ENCODE measurements at regions not wholly inside any gene's neighbourhood (a gene's known extent, or its start where the extent isn't known, plus 50 kb on each side); places are given as distances from the start of the nearest gene placed in this dataset.
"Not testable (repeated sequence)": the region's sequence is repeated elsewhere in the genome, so short reads cannot be mapped to it uniquely, and the experiment has no call there.

DNA sequence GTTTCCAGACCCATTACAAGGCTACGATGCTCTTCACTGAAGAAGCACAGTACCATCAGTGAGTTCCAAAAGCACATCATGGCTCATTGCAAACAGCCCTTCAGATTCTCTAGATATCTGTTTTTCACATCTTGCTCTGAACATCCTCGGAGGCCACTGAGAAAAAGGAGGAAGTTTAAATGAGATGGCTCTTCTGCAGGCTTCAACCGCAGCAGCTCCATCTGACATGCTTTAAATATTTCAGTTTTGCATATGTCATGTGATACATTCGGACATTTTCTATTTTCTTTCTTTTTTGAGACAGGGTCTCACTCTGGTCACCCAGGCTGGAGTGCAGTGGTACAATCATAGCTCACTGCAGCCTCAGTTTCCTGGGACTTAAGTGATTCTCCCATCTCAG, 396.8 kb downstream of the NPIPA8 start:
- DNase-seq (ENCODE audit: low spot score), result no peak

DNA sequence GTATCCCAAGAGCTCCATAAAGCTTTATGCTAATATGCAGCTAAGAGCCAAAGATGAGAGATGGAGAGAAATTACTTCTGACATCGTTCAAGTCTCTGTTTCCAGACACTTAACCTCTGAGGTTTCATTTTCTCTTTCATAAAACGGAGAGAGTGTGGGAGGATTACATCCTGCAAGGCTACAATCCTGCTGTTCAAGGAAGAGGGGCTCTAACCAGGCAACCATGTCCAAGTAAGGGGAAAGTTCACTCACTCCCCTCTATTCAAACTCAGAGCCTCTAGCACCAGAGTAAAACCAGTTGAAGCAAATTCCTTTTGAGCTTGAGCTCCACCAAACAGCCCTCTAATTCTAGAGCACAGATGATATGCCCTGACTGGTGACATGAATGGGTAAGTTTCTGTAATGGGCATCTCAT, 397.4 kb downstream of the NPIPA8 start:
- no peak for DNase-seq (ENCODE audit: low spot score)

DNA sequence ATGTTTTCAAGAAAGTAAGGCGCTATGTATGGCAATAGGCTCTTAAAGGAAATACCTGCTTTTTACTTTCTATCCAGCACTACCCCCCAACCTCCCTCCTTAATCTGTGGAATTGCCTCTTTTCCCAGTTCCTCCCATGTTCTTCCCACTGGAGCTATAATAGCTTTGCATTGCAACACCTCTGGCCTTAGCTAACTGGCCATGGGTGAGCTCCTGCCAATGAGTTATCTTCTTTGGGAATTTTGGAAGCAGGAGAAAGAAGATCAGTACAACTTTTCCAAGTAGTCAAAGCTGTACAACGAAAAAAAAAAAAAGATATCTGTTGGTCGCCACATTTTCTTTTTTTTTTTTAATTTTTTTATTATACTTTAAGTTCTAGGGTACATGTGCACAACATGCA, 398.0 kb downstream of the NPIPA8 start:
- DNase-seq (ENCODE audit: low spot score), result no peak

DNA sequence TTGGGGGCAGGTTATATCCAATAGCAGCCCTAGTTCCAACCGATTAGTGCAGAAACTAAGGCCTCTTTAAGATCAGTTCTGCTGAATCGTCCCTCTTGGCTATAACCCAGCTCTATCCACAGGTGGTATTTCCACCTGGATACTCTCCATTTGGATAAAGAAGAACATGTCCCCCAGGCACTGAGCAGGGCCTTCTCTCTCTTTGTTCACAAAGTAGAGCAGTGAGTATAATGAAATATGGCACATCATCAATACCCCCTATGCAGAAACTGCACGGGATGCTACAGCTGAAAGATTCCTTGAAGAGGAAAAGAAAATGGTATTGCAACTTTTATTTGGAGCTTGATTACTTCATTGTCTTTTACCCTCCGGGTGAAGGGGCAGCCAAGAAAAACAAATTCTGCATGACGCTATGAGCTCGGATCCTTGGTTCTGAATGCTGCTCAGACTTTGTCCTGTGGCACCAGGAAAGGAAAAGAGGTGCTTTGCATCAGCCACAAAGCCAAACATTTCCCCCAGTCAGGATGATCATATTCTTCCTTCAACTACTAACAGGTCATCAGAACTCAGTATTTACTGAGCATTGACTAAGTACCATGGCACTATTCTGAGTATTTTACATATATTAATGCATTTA, 399.7 kb downstream of the NPIPA8 start:
- no peak for DNase-seq (ENCODE audit: low spot score)

DNA sequence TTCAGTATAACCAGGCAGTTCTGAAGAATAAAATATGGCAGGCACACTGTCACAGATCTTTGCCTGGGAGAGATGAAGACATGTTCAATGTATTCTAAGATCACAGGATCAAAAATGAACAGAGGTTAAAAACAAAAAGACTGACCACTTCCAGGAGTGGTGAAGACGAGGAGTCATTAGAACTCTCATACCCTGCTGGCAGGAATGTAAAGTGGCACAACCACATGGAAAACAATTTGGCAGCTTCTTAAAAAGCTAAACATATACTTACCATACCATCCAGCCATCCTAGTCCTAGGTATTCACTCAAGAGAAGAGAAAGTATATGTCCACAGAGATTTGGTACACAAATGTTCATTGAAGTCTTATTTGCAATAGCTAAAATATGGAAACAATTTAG, 406.3 kb downstream of the NPIPA8 start:
- no peak for DNase-seq (ENCODE audit: low spot score)

DNA sequence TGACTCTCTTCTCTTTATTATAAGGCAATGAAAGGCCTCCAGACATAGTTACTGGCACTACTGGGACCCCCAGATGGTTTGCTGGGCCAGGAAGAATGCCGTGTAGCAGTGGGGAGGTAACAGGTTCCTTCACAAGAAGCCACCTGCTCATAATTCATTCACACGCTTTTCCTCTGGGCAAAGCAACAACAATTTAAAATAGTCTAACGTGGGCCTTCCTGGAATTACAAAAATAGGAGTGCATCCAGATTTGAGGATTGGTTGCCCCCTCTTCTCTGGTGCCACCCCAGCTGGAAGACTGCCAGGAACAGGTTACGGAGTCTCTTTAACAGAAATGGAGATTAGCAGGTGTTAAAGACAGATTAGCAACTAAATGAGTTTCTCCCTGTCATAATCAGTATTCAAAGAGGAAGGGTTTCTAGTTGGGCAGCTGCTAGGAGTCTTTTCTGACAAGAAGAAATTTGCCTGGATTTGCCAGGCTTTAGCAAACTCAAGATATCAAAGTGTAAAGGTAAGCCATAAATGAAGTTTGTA, 409.6 kb downstream of the NPIPA8 start:
- DNase-seq (ENCODE audit: low spot score), result no peak

DNA sequence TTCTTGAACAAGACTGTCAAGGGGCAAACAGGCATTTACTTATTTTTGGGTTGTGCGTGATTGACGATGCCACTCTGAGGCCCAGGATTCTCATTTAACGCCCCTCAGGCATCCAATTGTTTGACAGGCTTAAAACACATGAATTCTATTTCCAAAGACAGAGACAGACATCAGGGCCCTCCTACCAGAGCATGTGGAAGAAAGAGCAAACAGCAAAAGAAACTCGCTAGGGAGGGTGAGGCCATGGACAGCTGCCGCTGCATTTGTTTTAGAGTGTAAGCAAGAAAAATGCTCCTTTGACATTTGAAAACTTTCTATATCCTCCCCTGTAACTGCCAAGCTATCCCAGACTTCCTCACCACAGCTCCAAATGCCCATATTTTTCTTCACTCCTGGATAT, 410.1 kb downstream of the NPIPA8 start:
- DNase-seq (ENCODE audit: low spot score), result no peak

DNA sequence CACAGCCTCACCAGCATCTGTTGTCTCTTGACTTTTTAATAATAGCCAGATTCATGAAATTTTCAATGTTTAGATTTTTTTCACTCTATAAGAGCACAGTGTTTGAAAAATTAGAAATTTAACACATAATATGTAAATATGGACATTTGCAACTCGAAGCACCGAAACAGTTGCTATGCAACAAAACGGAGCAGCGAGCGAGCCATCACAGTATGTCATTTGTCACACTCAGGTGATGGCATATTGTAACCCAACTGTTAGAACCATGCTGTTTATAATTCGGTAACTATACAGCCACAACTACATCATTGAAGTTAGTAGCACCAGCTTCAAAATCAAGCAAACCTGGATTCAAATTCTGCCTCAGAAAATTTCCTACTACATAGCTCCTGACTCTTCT, 410.8 kb downstream of the NPIPA8 start:
- DNase-seq (ENCODE audit: low spot score), result no peak

DNA sequence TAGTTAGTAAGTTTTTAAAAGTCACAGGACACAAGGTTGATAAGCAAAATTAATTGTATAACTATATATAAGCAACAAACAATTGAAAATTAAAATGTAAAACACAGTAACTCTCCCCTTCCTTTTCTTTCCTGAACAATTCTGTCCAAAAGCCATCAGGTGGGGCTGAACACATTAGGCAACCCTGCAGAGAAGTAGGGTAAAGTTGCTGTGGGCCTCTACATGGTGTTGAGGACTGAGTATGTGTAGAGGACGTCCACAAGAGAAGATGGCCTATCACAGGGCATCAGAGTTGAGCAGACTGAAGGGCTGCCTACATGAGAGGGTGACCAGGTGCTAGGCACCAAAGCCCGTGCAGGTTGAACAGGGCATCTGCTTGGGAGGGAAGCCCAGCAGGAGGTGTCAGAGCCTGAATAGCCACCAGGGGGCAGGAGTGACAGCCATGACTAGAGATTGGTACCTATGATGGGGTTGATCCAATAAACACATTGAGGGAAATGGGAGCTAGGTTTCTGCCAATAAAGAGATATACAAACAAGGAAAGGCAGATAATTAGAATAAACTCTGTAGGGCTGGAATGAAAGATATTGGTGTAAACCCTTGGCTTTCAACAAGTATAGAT, 415.1 kb downstream of the NPIPA8 start:
- peak; percentile 9 for DNase-seq (ENCODE audit: low spot score)

DNA sequence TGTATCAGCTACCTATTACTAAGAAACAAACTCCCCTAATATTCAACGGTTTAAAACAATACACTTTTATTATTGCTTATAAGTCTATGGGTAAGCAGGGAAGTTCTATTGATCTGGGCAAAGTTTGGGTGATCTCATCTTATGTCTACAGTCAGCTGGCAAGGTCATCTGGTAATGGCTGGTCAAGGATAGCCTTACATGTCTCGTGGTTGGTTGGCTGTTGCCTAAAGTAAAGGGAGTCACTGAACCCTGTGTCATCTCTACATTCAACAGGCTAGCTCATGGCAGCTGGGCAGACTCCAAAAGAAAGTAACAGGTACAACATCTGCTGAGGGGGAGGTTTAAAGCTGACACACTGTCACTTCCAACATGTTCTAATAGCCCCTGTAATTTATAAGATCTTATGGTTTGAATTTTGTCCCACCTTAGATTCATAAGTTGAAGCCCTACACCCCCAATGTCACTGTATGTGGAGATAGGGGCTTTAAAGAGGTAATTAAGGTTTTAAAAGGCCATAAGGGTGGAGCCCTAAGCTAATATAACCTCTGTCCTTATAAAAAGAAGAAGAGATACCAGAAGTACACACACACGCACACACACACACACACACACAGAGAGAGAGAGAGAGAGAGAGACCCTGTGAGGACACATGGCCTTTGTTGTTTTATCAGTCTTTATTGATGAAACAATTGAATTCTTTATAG, 419.1 kb downstream of the NPIPA8 start:
- DNase-seq (ENCODE audit: low spot score), result no peak

DNA sequence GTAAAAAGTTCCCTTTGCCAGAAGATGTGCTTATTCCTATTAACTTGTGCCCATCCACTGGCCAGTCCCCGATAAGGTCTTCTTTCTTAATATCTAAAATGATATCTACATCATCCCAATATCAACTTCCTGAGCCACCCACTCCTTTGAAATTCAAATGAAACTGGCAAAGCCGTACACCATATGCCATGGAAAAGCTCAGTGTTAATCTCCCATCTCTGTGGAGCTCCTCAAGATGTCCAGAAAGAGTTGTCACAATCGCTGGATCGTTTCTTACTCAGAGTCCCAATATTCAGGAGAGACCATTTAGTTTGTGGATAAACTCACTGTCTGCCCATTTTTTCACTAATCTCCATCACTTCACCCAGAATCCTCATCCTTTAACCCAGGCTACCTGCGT, 420.7 kb downstream of the NPIPA8 start:
- DNase-seq (ENCODE audit: low spot score), result no peak

DNA sequence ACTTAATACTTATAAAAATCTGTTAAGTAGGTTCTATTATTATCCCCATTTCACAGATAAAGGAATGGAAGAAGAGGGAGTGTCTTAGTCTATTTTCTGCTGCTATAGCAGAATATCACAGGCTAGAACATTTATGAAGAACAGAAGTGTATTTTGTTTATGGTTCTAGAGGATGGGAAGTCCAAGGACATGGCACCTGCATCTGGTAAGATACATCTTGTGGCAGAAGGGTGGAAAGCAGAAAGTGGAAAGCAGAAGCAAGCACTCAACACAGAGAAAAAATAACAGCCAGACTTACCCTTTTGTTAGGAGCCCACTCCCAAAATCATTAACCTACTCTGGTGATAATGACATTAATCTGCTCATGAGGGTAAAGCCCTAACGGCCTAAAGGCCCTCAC, 422.4 kb downstream of the NPIPA8 start:
- no peak for DNase-seq (ENCODE audit: low spot score)

DNA sequence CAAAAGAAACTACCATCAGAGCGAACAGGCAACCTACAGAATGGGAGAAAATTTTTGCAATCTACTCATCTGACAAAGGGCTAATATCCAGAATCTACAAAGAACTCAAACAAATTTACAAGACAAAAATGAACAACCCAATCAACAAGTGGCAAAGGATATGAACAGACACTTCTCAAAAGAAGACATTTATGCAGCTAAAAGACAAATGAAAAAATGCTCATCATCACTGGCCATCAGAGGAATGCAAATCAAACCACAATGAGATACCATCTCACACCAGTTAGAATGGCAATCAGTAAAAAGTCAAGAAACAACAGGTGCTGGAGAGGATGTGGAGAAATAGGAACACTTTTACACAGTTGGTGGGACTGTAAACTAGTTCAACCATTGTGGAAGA, 425.0 kb downstream of the NPIPA8 start:
- not testable (repeated sequence) for DNase-seq (ENCODE audit: low spot score)

DNA sequence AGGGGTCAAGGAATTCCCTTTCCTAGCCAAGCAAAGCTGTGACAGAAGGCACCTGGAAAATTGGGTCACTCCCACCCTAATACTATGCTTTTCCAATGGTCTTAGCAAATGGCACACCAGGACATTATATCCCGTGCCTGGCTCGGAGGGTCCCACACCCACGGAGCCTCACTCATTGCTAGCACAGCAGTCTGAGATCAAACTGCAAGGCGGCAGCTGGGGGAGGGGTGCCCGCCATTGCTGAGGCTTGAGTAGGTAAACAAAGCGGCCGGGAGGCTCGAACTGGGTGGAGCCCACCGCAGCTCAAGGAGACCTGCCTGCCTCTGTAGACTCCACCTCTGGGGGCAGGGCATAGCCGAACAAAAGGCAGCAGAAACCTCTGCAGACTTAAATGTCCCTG, 429.9 kb downstream of the NPIPA8 start:
- DNase-seq (ENCODE audit: low spot score), result not testable (repeated sequence)

DNA sequence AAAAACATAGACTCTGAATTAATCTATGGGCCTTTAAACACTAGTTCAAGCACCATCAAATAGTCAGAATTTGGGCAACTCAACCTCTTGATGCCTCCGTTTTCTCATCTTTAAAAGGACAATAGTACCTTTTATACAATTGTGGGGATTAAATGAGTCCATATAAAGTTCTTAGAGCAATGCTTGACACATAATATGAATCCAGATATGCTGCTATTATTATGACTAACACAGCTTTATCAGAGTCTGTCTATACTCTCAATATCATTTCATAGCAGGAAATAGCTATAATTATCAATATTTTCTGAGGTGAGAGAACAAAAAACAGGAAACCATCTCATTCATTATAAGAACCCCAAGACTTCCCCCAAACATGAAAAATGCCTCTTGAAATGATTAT, 430.5 kb upstream of the XYLT1 start:
- DNase-seq (ENCODE audit: low spot score), result no peak

DNA sequence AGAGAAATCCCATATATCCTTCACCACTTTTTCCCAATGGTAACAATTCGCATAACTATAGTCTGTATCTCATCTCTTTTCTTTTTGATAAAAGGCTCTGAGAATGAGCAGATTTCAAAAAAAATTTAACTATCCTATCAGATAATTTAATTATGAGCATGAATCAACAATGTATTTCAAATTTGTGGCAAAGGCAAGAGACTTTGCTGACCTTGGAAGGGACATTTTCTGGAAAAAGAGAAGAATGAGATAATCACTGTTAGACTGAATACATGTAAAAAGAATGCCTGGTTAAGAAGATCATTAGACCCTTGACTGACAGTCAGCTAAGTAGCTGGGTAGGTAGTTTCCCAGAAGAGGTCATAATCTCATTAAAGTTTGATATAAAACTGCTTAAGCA, 428.4 kb upstream of the XYLT1 start:
- DNase-seq (ENCODE audit: low spot score), result no peak

DNA sequence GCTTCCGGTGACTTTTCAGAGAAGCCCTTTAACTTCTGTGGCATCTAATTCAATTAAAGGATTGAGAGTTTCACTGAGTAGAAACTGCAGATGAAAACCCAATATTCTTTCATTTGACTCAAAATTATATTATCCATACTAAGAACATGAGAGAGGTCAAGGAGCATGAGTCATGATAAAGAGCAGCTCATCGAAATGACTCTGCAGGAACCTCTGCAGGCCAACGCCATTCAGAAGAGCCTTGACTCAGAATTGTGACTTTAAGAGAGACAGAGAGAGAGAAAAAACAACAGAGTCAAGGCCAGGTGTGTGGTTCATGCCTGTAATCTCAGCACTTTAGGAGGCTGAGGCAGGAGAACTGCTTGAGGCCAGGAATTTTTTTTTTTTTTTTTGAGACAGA, 417.2 kb upstream of the XYLT1 start:
- no peak for DNase-seq (ENCODE audit: low spot score)

DNA sequence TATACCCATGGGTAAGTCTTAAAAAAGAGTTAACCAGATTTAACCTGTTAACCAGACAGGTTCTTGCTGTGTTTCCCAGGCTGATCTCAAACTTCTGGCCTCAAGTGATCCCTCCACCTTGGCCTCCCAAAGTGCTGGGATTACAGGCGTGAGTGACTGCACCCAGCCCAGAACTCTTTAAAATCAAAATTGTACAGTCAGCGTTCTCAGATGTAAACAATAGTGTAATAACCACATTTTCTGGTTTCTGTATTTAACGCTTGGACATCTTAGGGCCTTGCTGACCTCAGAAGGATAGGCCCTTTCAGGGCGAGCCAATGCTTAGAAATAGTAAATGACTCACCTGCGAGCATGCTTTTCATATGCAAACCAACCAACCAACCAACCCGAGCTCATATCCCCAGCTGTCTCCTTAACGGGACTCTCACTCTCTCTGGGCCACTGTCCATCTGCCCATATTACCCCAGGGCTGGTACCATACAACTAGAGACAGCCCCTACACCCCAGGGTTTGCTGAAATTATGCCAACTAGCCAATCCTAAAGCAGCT, 415.0 kb upstream of the XYLT1 start:
- DNase-seq (ENCODE audit: low spot score), result no peak

DNA sequence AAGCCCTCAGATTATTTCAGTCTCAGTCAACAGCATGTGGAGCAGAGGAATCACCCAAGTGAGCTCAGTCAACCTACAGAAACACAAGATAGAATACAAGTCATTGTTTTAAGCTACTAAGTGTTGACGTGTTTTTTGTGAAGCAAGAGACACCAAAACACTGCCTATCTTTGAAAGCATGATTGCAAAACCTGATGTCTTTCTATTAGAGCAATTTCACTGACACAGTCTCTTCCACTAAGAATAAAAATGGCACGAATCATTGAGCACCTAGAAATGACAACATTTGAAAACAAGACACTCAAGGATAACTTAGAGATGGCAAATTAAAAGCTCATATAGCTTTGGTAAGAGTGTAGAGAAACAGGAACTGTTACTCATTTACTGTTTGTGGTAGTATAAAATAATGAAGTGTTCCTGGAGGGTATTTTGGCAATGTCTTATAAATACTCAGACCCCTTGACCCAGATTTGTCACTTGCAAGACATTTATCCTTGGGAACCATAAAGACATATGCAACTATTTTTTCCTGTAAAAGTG, 407.1 kb upstream of the XYLT1 start:
- no peak for DNase-seq (ENCODE audit: low spot score)

DNA sequence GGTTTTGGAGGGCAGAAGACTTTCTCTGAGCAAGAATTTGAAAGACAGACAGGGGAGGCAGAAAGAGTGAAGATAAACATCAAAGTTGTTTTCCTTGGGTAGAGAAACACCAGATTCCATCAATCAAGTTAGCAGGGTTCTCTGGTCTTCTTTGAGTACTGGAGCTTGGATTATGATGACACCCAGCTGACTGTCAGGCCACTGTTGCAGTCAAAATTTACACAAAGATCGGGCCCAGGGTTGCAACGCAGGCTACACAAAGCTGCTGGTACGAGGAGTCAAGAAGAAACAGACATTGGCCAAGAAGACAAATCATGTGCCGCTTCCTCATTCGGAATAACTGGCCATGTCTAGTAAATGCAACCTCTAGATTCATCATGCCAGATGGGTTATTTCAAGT, 396.2 kb upstream of the XYLT1 start:
- no peak for DNase-seq (ENCODE audit: low spot score)

DNA sequence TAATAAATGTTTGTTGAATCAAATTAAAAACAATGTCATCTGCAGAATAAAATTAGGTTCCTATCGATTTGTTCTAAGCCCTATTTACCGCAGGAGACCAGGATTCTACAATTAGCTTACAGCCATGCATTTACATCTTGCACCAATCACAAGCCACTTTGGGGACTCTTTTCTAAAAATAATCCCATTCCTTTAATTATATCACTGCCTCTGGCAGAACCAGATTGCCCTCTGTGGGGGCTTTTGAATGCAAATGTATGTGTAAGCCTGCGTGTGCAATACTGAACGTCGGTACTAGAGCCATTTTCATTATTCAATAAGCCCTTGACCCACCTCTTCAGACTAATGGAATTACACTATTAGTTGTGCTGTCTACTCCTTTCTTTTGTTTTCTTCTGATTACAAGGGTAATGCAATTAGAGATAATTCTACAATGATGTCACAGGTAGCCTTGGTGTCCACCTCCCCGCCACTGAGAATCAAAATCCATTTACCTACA, 391.3 kb upstream of the XYLT1 start:
- DNase-seq (ENCODE audit: low spot score), result no peak

DNA sequence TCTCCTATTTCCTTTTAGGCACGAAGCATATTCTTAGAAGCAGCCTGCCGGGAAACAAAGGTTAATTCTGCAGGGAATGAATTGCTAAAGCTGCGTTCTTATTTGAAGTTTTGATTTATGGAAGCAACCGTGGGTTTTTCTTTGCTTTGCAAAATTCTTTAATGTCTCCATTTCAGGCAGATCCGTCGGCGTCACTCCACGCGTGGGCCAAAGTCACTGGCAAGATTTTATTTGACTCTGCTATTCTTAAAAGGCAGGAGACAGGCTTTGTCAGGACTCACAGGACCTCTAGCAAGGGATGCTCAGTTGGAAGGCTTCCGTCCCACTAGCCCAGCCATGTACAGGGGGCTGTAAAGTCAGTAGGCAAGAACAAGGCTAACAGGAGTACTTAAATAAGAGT, 387.3 kb upstream of the XYLT1 start:
- DNase-seq (ENCODE audit: low spot score), result no peak

DNA sequence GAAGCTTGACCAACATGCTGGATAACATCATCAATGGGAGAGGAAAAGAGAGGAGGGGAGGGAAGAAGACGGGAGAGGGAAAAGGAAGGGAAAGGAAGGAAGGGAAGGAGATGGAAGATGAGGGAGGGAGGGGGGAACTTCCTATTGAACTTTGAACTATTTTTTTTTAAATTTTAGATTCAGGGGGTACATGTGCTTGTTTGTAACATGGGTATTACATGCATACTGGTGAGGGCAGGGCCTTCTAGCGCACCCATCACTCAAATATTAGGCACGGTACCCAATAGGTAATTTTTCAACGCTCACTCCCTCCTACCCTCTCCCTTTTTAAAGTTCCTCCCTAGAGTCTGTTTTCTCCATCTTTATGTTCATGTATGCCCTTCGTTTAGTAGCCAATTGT, 383.2 kb upstream of the XYLT1 start:
- DNase-seq (ENCODE audit: low spot score), result no peak

Data from AG08395 (cell line).